ENCODE measurements at regions not wholly inside any gene's neighbourhood (a gene's known extent, or its start where the extent isn't known, plus 50 kb on each side); places are given as distances from the start of the nearest gene placed in this dataset.

DNA sequence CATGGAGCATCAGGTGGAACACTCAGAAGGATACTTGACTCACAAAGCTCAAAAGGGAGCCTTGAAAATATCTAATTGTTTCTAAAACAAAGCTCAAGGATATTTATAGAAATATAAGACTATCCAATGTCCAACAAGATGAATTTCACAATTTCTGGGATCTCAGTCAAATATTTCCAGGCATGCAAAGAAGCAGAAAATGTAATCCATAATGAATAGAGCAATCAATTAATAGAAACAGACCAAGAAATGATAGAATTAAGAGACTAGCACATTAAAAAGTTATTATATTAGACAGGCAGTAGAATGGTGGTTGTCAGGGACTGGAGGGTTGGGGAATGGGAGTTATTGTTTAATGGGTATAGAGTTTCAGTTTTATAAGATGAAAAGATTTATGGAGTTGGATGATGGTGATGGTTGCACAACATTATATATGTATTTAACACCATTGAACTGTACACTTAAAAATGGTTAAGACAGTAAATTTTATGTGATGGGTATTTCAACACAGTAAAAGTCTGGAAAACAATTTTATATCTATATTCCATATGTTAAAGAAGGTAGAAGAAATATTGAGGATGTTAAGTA is 189.9 kb upstream of the PIEZO2 start:
- TF ChIP-seq, protein P1, sequence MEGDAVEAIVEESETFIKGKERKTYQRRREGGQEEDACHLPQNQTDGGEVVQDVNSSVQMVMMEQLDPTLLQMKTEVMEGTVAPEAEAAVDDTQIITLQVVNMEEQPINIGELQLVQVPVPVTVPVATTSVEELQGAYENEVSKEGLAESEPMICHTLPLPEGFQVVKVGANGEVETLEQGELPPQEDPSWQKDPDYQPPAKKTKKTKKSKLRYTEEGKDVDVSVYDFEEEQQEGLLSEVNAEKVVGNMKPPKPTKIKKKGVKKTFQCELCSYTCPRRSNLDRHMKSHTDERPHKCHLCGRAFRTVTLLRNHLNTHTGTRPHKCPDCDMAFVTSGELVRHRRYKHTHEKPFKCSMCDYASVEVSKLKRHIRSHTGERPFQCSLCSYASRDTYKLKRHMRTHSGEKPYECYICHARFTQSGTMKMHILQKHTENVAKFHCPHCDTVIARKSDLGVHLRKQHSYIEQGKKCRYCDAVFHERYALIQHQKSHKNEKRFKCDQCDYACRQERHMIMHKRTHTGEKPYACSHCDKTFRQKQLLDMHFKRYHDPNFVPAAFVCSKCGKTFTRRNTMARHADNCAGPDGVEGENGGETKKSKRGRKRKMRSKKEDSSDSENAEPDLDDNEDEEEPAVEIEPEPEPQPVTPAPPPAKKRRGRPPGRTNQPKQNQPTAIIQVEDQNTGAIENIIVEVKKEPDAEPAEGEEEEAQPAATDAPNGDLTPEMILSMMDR (conservative IDR thresholded peaks at IDR 0.05): no peak
- TF ChIP-seq ZFX (IDR thresholded peaks at IDR 0.05): no peak
